Common myeloid progenitor, CD34-positive (primary cell): ENCODE measurements at regions not wholly inside any gene's neighbourhood (a gene's known extent, or its start where the extent isn't known, plus 50 kb on each side); places are given as distances from the start of the nearest gene placed in this dataset.

ENCODE experiments used
- CTCF ChIA-PET: fragments of 350-600 bp; sonication (Branson Sonifier 250); formaldehyde crosslinking; loops from one replicate; lab custom pipeline; 2021; ENCODE audit warnings: antibody characterized with exemption; lab: Charles Lee
- POLR2A ChIA-PET: fragments of 350-600 bp; sonication (Branson Sonifier 250); formaldehyde crosslinking; loops from one replicate; lab custom pipeline; 2021; ENCODE audit warnings: antibody characterized with exemption; lab: Charles Lee
- DNase-seq, 3 donors: peaks; one replicate each; pipeline versions ENCODE4 v3.0.0 to v3.0.0-alpha.2; 2013
- H3K27ac ChIP-seq, 2 experiments: 1 replicate in 1 of 2; 2 replicates in 1 of 2; pipeline ENCODE4 v1.7.0; 2013; ENCODE audit warnings: inconsistent platforms in 2 of 2, low read length in 2 of 2, mild to moderate bottlenecking in 2 of 2, low read depth in 1 of 2, moderate library complexity in 1 of 2; ENCODE audit not compliant: severe bottlenecking in 2 of 2, insufficient read depth in 1 of 2, poor library complexity in 1 of 2
- H3K27me3 ChIP-seq, 5 experiments: replicated peaks in 2 of 5; 1 replicate in 3 of 5; 2 replicates in 2 of 5; pipeline versions ENCODE4 v1.6.1 to v1.7.0; 2013; ENCODE audit warnings: low read length in 4 of 5, mild to moderate bottlenecking in 2 of 5, moderate library complexity in 2 of 5, inconsistent platforms in 1 of 5; ENCODE audit not compliant: insufficient read depth in 5 of 5, control insufficient read depth in 4 of 5
- H3K36me3 ChIP-seq, 4 experiments: 1 replicate in 2 of 4; 2 replicates in 2 of 4; pipeline versions ENCODE4 v1.6.1 to v1.7.0; 2013; ENCODE audit warnings: low read length in 3 of 4, control low read depth in 1 of 4, mild to moderate bottlenecking in 1 of 4; ENCODE audit not compliant: control insufficient read depth in 4 of 4, insufficient read depth in 4 of 4
- H3K4me1 ChIP-seq, 4 experiments: 1 replicate in 3 of 4; 2 replicates in 1 of 4; pipeline versions ENCODE4 v1.6.1 to v1.7.1; 2013; ENCODE audit warnings: low read length in 3 of 4, mild to moderate bottlenecking in 3 of 4, control low read depth in 1 of 4, inconsistent platforms in 1 of 4, moderate library complexity in 1 of 4; ENCODE audit not compliant: control insufficient read depth in 4 of 4, insufficient read depth in 4 of 4; ENCODE audit errors: control extremely low read depth in 1 of 4
- H3K4me3 ChIP-seq, 7 experiments: 1 replicate in 4 of 7; 2 replicates in 3 of 7; pipeline versions ENCODE4 v1.5.1 to v1.7.0; 2013; ENCODE audit warnings: mild to moderate bottlenecking in 7 of 7, low read length in 6 of 7, moderate library complexity in 6 of 7, inconsistent platforms in 2 of 7, low read depth in 2 of 7, control low read depth in 1 of 7; ENCODE audit not compliant: insufficient read depth in 4 of 7, control insufficient read depth in 1 of 7; ENCODE audit errors: extremely low read depth in 1 of 7
- H3K9me3 ChIP-seq, 5 experiments: 1 replicate in 4 of 5; 2 replicates in 1 of 5; pipeline versions ENCODE4 v1.6.1 to v1.7.1; 2013; ENCODE audit warnings: low read length in 4 of 5, mild to moderate bottlenecking in 2 of 5, inconsistent platforms in 1 of 5, low read depth in 1 of 5, moderate library complexity in 1 of 5; ENCODE audit not compliant: control insufficient read depth in 4 of 5, insufficient read depth in 2 of 5; ENCODE audit errors: control extremely low read depth in 1 of 5
- WGBS: methylation state at CpG from one replicate; pipeline ENCODE4 v1.1.5; 2013; ENCODE audit not compliant: insufficient coverage; 5-methylcytosine and 5-hydroxymethylcytosine counted together

- Histone ChIP-seq H3K4me3 (no peak overlapping the region), H3K4me1 (peaks cover 12 to 30% (median 17%) of the 10 kb centered on the region in 4 experiments), H3K36me3 (no peaks in the 10 kb centered on the region), H3K9me3 (no peaks in the 10 kb centered on the region), H3K27ac (no peak overlapping the region), H3K27me3 (no peaks in the 10 kb centered on the region)
- WGBS: no CpG with 5 or more reads among the region's 5 CpGs
- no peak for DNase-seq
- ChIA-PET CTCF (interaction anchor here (1.2 to 1.4 kb wide), 6 partner anchors 7 to 60 kb away, joined by 3 to 4 read pairs (median 3); no protein-coding TSS in a partner anchor), POLR2A (no interaction called here)
These were observed 51.4 kb upstream of the ITM2B start for GRCh38 chr13:48181482-48182145.

GRCh38 chr13:48178126-48178525 is 54.9 kb upstream of the ITM2B start:
- Histone ChIP-seq H3K36me3 (no peaks in the 10 kb centered on the region), H3K27me3 (no peaks in the 10 kb centered on the region), H3K27ac (no peak overlapping the region), H3K4me1 (peaks cover 0 to 2% (median 0%) of the 10 kb centered on the region in 4 experiments), H3K4me3 (no peak overlapping the region), H3K9me3 (no peaks in the 10 kb centered on the region)
- CTCF ChIA-PET: interaction anchor here (1.0 to 1.6 kb wide), 3 partner anchors 23 to 58 kb away, joined by 3 to 5 read pairs (median 4); no protein-coding TSS in a partner anchor
- POLR2A ChIA-PET: no interaction called here
- no peak for DNase-seq
- no CpG with 5 or more reads among the region's 2 CpGs for WGBS

- no peak overlapping the region for H3K4me3 ChIP-seq
- H3K9me3 ChIP-seq: no peaks in the 10 kb centered on the region
- peaks cover 0 to 2% (median 0%) of the 10 kb centered on the region in 4 experiments for H3K4me1 ChIP-seq
- ChIA-PET CTCF (no interaction called here), POLR2A (no interaction called here)
- no peak for DNase-seq
- no peaks in the 10 kb centered on the region for H3K36me3 ChIP-seq
- no peak overlapping the region for H3K27ac ChIP-seq
- H3K27me3 ChIP-seq: no peaks in the 10 kb centered on the region
- WGBS: no CpG with 5 or more reads among the region's 6 CpGs
These were observed 56.2 kb upstream of the ITM2B start for GRCh38 chr13:48176781-48177180.

GRCh38 chr13:48175185-48175584 is 57.8 kb upstream of the ITM2B start:
- DNase-seq: no peak
- no peak overlapping the region for H3K27ac ChIP-seq
- no peaks in the 10 kb centered on the region for H3K9me3 ChIP-seq
- H3K36me3 ChIP-seq: no peaks in the 10 kb centered on the region
- ChIA-PET CTCF (no interaction called here), POLR2A (no interaction called here)
- 90% methylated on average over 1 of the region's 1 CpG for WGBS
- no peaks in the 10 kb centered on the region for H3K4me1 ChIP-seq
- H3K4me3 ChIP-seq: no peak overlapping the region
- no peaks in the 10 kb centered on the region for H3K27me3 ChIP-seq

GRCh38 chr13:48167866-48168265 is 65.1 kb upstream of the ITM2B start:
- ChIA-PET POLR2A (no interaction called here), CTCF (interaction anchor here (0.8 to 2.9 kb wide), 4 partner anchors 11 to 57 kb away, joined by 3 to 11 read pairs (median 4); no protein-coding TSS in a partner anchor)
- H3K27ac ChIP-seq: no peak overlapping the region
- H3K4me3 ChIP-seq: no peak overlapping the region
- H3K9me3 ChIP-seq: no peaks in the 10 kb centered on the region
- peaks cover 0 to 4% (median under 1%) of the 10 kb centered on the region in 4 experiments for H3K4me1 ChIP-seq
- no peaks in the 10 kb centered on the region for H3K27me3 ChIP-seq
- no peaks in the 10 kb centered on the region for H3K36me3 ChIP-seq
- WGBS: 100% methylated on average over 4 of the region's 5 CpGs
- no peak for DNase-seq

- no peaks in the 10 kb centered on the region for H3K36me3 ChIP-seq
- no CpG with 5 or more reads among the region's 1 CpG for WGBS
- H3K4me3 ChIP-seq: no peak overlapping the region
- H3K4me1 ChIP-seq: peaks cover 9 to 22% (median 16%) of the 10 kb centered on the region in 4 experiments
- ChIA-PET CTCF (interaction anchor here (1.3 to 2.9 kb wide), 2 partner anchors 26 to 39 kb away, joined by 3 to 11 read pairs; no protein-coding TSS in a partner anchor), POLR2A (no interaction called here)
- no peak for DNase-seq
- H3K27ac ChIP-seq: no peak overlapping the region
- H3K27me3 ChIP-seq: no peaks in the 10 kb centered on the region
- H3K9me3 ChIP-seq: no peaks in the 10 kb centered on the region
These were observed 67.3 kb upstream of the ITM2B start for GRCh38 chr13:48165727-48166126.

GRCh38 chr13:48165063-48165462 is 67.9 kb upstream of the ITM2B start:
- Histone ChIP-seq H3K27me3 (no peaks in the 10 kb centered on the region), H3K4me3 (no peak overlapping the region), H3K27ac (no peak overlapping the region), H3K36me3 (no peaks in the 10 kb centered on the region), H3K4me1 (peaks cover 10 to 29% (median 16%) of the 10 kb centered on the region in 4 experiments), H3K9me3 (no peaks in the 10 kb centered on the region)
- no peak for DNase-seq
- POLR2A ChIA-PET: interaction anchor here (0.6 kb wide), 1 partner anchor 749 kb away, joined by 3 read pairs; no protein-coding TSS in a partner anchor
- CTCF ChIA-PET: no interaction called here
- no CpG with 5 or more reads among the region's 1 CpG for WGBS
